WTC11 (cell line): ENCODE measurements at regions not wholly inside any gene's neighbourhood (a gene's known extent, or its start where the extent isn't known, plus 50 kb on each side); places are given as distances from the start of the nearest gene placed in this dataset.

ENCODE experiments used
- CBFB ChIP-seq: sonication (generic); formaldehyde crosslinking; IDR thresholded peaks from 2 replicates; pipeline ENCODE4 v1.8.1; 2022; ENCODE audit warnings: mild to moderate bottlenecking, low read depth, missing genetic modification reagents
- CTCF ChIP-seq: fragments of 200-600 bp; IDR thresholded peaks from 2 replicates; pipeline ENCODE4 v1.8.0; 2022; ENCODE audit warnings: antibody characterized with exemption
- ELF4 ChIP-seq: sonication (generic); formaldehyde crosslinking; IDR thresholded peaks from 2 replicates; pipeline ENCODE4 v1.8.1; 2022; ENCODE audit warnings: low read depth, mild to moderate bottlenecking, moderate library complexity, missing genetic modification reagents
- FOXP1 ChIP-seq: sonication (generic); formaldehyde crosslinking; IDR thresholded peaks from 2 replicates; pipeline ENCODE4 v1.8.0; 2022; ENCODE audit warnings: missing genetic modification reagents, mild to moderate bottlenecking, moderate library complexity, borderline replicate concordance
- MAX ChIP-seq: sonication (generic); formaldehyde crosslinking; IDR thresholded peaks from 2 replicates; pipeline ENCODE4 v1.8.0; 2022; ENCODE audit warnings: mild to moderate bottlenecking, missing genetic modification reagents
- MLX ChIP-seq: sonication (generic); formaldehyde crosslinking; IDR thresholded peaks from 2 replicates; pipeline ENCODE4 v1.8.1; 2023; ENCODE audit warnings: mild to moderate bottlenecking, missing genetic modification reagents, moderate library complexity
- NR1H2 ChIP-seq: sonication (generic); formaldehyde crosslinking; IDR thresholded peaks from 2 replicates; pipeline ENCODE4 v1.9.0; 2021; ENCODE audit warnings: mild to moderate bottlenecking, moderate library complexity, missing genetic modification reagents
- SMAD4 ChIP-seq: sonication (generic); formaldehyde crosslinking; IDR thresholded peaks from 2 replicates; pipeline ENCODE4 v1.8.0; 2022; ENCODE audit warnings: mild to moderate bottlenecking, missing genetic modification reagents
- TEAD1 ChIP-seq: sonication (generic); formaldehyde crosslinking; IDR thresholded peaks from 2 replicates; pipeline ENCODE4 v1.8.0; 2022; ENCODE audit warnings: mild to moderate bottlenecking, missing genetic modification reagents
- ZBTB21 ChIP-seq: sonication (generic); formaldehyde crosslinking; IDR thresholded peaks from 2 replicates; pipeline ENCODE4 v1.8.1; 2023; ENCODE audit warnings: mild to moderate bottlenecking, missing genetic modification reagents, borderline replicate concordance

- TF ChIP-seq MLX (CRISPR knock-in tag), result no peak
- no peak for TF ChIP-seq CTCF
- TF ChIP-seq CBFB (CRISPR knock-in tag), result no peak
- TF ChIP-seq TEAD1 (CRISPR knock-in tag), result no peak
- no peak for TF ChIP-seq SMAD4
- no peak for TF ChIP-seq FOXP1 (CRISPR knock-in tag)
- no peak for TF ChIP-seq ZBTB21 (CRISPR knock-in tag)
- no peak for TF ChIP-seq ELF4 (CRISPR knock-in tag)
- TF ChIP-seq MAX (CRISPR knock-in tag), result no peak
- TF ChIP-seq NR1H2, result no peak
These were observed 172.0 kb downstream of the DLEU7 start for GRCh38 chr13:50671497-50671850.
